ENCODE measurements at regions not wholly inside any gene's neighbourhood (a gene's known extent, or its start where the extent isn't known, plus 50 kb on each side); places are given as distances from the start of the nearest gene placed in this dataset.
"Not testable (repeated sequence)": the region's sequence is repeated elsewhere in the genome, so short reads cannot be mapped to it uniquely, and the experiment has no call there.

GRCh38 chr2:94708982-94709381 is 162.2 kb upstream of the TEKT4 start:
- in situ Hi-C loops (cut with HindIII; ENCODE audit: low pct_ligation_motif_present, low pct_unique_long_range_greater_than_20kb, low sequenced_read_pairs); DNase-seq: not testable (repeated sequence)

- no peak for DNase-seq
- in situ Hi-C loops (cut with HindIII; ENCODE audit: low pct_ligation_motif_present, low pct_unique_long_range_greater_than_20kb, low sequenced_read_pairs): no loop called here
Measured at GRCh38 chr2:94725543-94725942, 145.7 kb upstream of the TEKT4 start.

DNA sequence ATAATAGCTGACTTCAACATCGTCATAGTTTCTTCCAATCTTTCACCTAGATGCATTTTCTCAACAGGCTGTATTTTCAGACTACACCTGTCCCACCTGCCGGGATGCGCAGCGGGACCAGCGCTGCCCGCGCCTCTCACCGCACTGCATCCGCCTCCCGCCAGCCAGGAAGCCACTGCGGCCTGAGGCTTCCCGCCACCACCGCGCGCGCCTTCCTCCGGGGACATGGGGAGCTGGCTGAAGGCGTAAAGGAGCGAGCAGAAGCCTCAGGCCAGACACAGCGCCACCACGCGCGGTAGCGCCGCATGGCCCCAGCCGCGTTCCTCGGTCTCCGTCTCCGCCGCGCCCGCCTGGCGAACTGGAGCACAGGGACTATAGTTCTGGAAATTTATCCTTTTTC is 135.7 kb upstream of the TEKT4 start:
- DNase-seq; in situ Hi-C loops (cut with HindIII; ENCODE audit: low pct_ligation_motif_present, low pct_unique_long_range_greater_than_20kb, low sequenced_read_pairs): not testable (repeated sequence)

- in situ Hi-C loops (cut with HindIII; ENCODE audit: low pct_ligation_motif_present, low pct_unique_long_range_greater_than_20kb, low sequenced_read_pairs); DNase-seq: not testable (repeated sequence)
Measured at GRCh38 chr2:94737145-94737544, 134.1 kb upstream of the TEKT4 start.

- DNase-seq; in situ Hi-C loops (cut with HindIII; ENCODE audit: low pct_ligation_motif_present, low pct_unique_long_range_greater_than_20kb, low sequenced_read_pairs): not testable (repeated sequence)
Measured at GRCh38 chr2:94737736-94738342, 133.4 kb upstream of the TEKT4 start.

DNA sequence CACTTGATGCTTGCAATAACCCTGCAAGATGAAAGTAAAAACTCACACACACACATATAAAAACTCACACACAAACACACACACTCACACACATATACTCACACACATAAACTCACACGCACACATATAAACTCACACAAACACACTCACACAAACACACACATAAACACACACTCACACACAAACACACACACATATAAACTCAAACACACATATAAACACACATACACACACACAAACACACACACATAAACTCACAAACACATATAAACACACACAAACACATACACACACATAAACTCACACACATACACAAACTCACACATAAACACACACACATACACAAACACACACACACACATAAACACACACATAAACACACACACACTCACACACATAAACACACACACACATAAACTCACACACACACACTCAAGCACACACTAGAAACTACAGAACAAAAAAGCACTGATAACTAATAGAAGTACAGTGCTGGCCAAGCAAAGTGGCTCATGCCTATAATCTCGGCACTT is 117.7 kb upstream of the TEKT4 start:
- in situ Hi-C loops (cut with HindIII; ENCODE audit: low pct_ligation_motif_present, low pct_unique_long_range_greater_than_20kb, low sequenced_read_pairs): no loop called here
- no peak for DNase-seq

GRCh38 chr2:94758546-94758945 is 112.7 kb upstream of the TEKT4 start:
- in situ Hi-C loops (cut with HindIII; ENCODE audit: low pct_ligation_motif_present, low pct_unique_long_range_greater_than_20kb, low sequenced_read_pairs): no loop called here
- no peak for DNase-seq

DNA sequence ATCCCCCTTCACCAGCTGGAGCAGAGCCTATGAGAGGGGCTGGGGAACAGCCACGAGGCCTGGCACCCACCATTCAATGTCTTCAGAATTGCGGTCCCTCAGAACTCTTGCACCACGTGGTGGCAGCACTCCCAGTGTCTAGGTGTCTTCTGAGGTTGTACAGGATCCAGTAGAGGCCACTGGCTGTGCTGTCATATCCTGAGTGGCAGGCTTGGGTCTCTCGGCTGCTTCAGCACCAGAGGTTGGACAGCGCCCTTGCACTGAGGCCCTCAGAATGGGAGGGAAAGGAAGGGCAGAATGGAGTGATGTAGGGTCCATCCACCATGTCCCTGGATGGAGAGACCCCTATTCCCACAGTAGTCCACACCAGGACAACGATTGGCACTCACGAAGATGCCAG is 112.0 kb upstream of the TEKT4 start:
- DNase-seq: peak; percentile 75

GRCh38 chr2:94762600-94762999 is 108.6 kb upstream of the TEKT4 start:
- DNase-seq: peak; percentile 58
- in situ Hi-C loops (cut with HindIII; ENCODE audit: low pct_ligation_motif_present, low pct_unique_long_range_greater_than_20kb, low sequenced_read_pairs): no loop called here

More for the DNA sequence above, 112.0 kb upstream of the TEKT4 start:
- in situ Hi-C loops (cut with HindIII; ENCODE audit: low pct_ligation_motif_present, low pct_unique_long_range_greater_than_20kb, low sequenced_read_pairs): no loop called here

- in situ Hi-C loops (cut with HindIII; ENCODE audit: low pct_ligation_motif_present, low pct_unique_long_range_greater_than_20kb, low sequenced_read_pairs): no loop called here
Measured at GRCh38 chr2:94763318-94763717, 107.9 kb upstream of the TEKT4 start.

DNA sequence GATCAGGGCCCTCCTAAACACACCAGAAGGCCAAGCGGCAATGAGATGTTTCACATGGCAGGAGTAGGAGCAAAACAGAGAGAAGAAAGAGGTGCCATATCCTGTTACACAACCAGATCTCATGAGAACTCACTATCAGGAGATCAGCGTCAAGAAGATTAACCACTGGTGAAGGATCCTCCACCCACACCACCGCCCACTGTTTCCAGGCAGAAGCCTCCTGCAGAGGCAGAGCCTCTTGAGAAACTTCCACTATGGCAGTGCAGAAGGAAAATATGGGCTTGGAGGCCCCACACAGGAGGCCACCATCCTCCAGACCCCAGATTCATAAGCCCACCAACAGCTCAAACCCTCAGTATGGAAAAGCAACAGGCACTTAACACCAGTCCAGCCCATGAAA is 106.9 kb upstream of the TEKT4 start:
- in situ Hi-C loops (cut with HindIII; ENCODE audit: low pct_ligation_motif_present, low pct_unique_long_range_greater_than_20kb, low sequenced_read_pairs); DNase-seq: not testable (repeated sequence)

More at GRCh38 chr2:94763318-94763717, 107.9 kb upstream of the TEKT4 start:
- DNase-seq: no peak

DNA sequence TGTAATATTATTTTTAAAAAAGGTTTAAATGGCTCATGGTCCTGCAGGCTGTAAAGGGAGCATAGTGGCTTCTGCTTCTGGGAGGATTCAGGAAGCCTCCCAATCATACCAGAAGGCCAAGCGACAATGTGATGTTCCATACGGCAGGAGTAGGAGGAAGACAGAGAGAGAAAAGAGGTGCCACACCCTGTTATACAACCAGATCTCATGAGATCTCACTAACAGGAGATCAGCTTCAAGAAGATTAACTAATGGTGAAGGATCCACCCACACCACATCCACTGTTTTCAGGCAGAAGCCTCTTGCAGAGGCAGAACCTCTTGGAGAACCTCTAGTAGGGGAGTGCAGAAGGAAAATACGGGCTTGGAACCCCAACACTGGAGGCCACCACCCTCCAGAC is 103.9 kb upstream of the TEKT4 start:
- no peak for DNase-seq

GRCh38 chr2:94769733-94770132 is 101.5 kb upstream of the TEKT4 start:
- DNase-seq: no peak
- in situ Hi-C loops (cut with HindIII; ENCODE audit: low pct_ligation_motif_present, low pct_unique_long_range_greater_than_20kb, low sequenced_read_pairs): no loop called here

More for the DNA sequence above, 103.9 kb upstream of the TEKT4 start:
- in situ Hi-C loops (cut with HindIII; ENCODE audit: low pct_ligation_motif_present, low pct_unique_long_range_greater_than_20kb, low sequenced_read_pairs): no loop called here

GRCh38 chr2:94774851-94775250 is 96.4 kb upstream of the TEKT4 start:
- no peak for DNase-seq
- in situ Hi-C loops (cut with HindIII; ENCODE audit: low pct_ligation_motif_present, low pct_unique_long_range_greater_than_20kb, low sequenced_read_pairs): no loop called here

DNA sequence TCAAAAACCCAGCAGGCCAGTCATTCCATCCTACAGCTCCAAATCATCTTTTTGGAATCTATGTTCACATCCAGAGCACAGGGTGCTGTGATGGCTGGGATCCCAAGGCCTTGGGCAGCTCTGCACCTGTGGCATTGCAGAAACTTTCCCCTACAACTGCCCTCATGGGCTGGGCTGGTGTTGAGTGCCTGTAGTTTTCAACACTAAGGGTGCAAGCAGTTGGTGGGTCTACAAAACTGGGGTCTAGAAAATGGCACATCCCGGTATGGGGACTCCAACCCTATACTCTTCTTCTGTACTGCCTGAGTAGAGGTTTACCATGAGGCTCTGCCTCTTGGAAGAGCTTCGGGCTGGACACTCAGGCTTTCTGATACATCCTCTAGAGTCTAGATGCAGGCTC is 95.2 kb upstream of the TEKT4 start:
- in situ Hi-C loops (cut with HindIII; ENCODE audit: low pct_ligation_motif_present, low pct_unique_long_range_greater_than_20kb, low sequenced_read_pairs): no loop called here
- no peak for DNase-seq

DNA sequence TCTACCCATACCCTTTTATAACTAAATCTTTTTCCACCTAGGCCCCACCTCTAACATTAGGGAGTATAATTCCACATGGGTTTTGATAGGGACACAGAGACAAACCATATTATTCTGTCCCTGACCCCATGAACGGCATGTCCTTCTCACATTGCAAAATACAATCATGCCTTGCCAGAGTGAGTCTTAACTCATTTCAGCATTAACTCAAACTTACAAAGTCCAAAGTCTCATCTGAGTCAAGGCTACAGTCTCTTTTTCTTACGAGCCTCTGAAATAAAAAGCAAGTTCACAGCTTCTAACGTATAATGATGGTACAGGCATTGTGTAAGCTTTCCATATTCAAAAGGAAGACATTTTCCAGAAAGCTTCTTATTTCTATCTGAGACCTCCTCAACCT is 86.1 kb upstream of the TEKT4 start:
- DNase-seq; in situ Hi-C loops (cut with HindIII; ENCODE audit: low pct_ligation_motif_present, low pct_unique_long_range_greater_than_20kb, low sequenced_read_pairs): not testable (repeated sequence)

GRCh38 chr2:94786424-94786823 is 84.8 kb upstream of the TEKT4 start:
- DNase-seq; in situ Hi-C loops (cut with HindIII; ENCODE audit: low pct_ligation_motif_present, low pct_unique_long_range_greater_than_20kb, low sequenced_read_pairs): not testable (repeated sequence)

DNA sequence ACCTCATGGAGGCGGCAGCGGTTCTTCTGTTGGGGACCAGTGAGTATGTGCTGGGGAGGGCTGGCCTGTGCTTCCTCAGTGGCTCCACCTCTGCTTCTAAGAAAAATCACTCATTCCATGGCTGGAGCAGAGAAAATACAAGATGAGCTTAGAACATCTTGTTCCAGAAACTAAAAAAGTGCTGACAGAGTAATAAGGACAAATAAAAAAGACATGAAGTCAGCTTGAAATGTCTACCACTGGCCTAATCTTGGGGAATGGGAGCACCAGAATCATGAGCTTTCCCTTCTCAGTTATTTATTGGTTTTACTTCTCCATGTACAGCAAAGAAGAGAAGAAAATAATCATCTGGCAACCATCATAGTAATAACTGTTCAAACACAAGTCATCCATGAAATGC is 81.1 kb upstream of the TEKT4 start:
- in situ Hi-C loops (cut with HindIII; ENCODE audit: low pct_ligation_motif_present, low pct_unique_long_range_greater_than_20kb, low sequenced_read_pairs); DNase-seq: not testable (repeated sequence)

GRCh38 chr2:94797235-94797634 is 74.0 kb upstream of the TEKT4 start:
- in situ Hi-C loops (cut with HindIII; ENCODE audit: low pct_ligation_motif_present, low pct_unique_long_range_greater_than_20kb, low sequenced_read_pairs): not testable (repeated sequence)
- DNase-seq: peak; percentile 36

All from ACHN (cell line).